Endothelial cell of umbilical vein (primary cell): ENCODE measurements at regions not wholly inside any gene's neighbourhood (a gene's known extent, or its start where the extent isn't known, plus 50 kb on each side); places are given as distances from the start of the nearest gene placed in this dataset.

Source experiments
- BruUV-seq: library from RNA; stranded (reverse); fragments of 400-500 nt; replicated peaks from 2 replicates; lab custom pipeline; 2021; lab: Mats Ljungman, UMichigan
- CTCF ChIA-PET: fragments of 300-600, 350-600 bp; sonication (Branson Sonifier 250); formaldehyde crosslinking; loops from one replicate; lab custom pipeline; 2021; ENCODE audit warnings: antibody characterized with exemption, inconsistent platforms; lab: Charles Lee
- POLR2A ChIA-PET: fragments of 300-600, 350-600 bp; sonication (Branson Sonifier 250); formaldehyde crosslinking; loops from one replicate; lab custom pipeline; 2021; ENCODE audit warnings: antibody characterized with exemption, inconsistent platforms; lab: Charles Lee
- DNase-seq: peaks from one replicate; pipeline ENCODE4 v3.0.0-alpha.2; 2011; ENCODE audit warnings: low read depth, low spot score
- FAIRE-seq: peaks from 2 replicates; lab custom pipeline; 2011; peaks lifted over from hg19 to GRCh38; lab: Jason Lieb, UNC
- H2AFZ ChIP-seq: 2 replicates; pipeline ENCODE4 v1.6.0; 2012; ENCODE audit warnings: low read depth, low read length, control low read depth, inconsistent platforms
- H3K27ac ChIP-seq: 2 replicates; pipeline ENCODE4 v1.5.1; 2011; ENCODE audit warnings: low read depth, mild to moderate bottlenecking, control low read depth, low read length, moderate library complexity; ENCODE audit not compliant: insufficient read depth
- H3K27me3 ChIP-seq, 2 experiments: 2 replicates each; pipeline versions ENCODE4 v1.6.0 to v1.6.1; 2011; ENCODE audit warnings: low read length in 2 of 2, mixed read lengths in 1 of 2; ENCODE audit not compliant: control insufficient read depth in 2 of 2, insufficient read depth in 2 of 2
- H3K36me3 ChIP-seq, 2 experiments: 2 replicates in 1 of 2; 3 replicates in 1 of 2; pipeline ENCODE4 v1.5.1; 2011; ENCODE audit warnings: low read length in 2 of 2, mild to moderate bottlenecking in 1 of 2, moderate library complexity in 1 of 2; ENCODE audit not compliant: control insufficient read depth in 2 of 2, insufficient read depth in 2 of 2; ENCODE audit errors: extremely low read depth in 1 of 2
- H3K4me1 ChIP-seq: 3 replicates; pipeline ENCODE4 v1.5.1; 2011; ENCODE audit warnings: mild to moderate bottlenecking, low read length; ENCODE audit not compliant: control insufficient read depth, insufficient read depth; ENCODE audit errors: extremely low read depth
- H3K4me2 ChIP-seq: 2 replicates; pipeline ENCODE4 v1.6.1; 2011; ENCODE audit warnings: low read length, control low read depth, mixed read lengths; ENCODE audit not compliant: insufficient read depth
- H3K4me3 ChIP-seq, 3 experiments: fragments of 200-600 bp in 1 of 3; sonication (generic), shearing (Covaris generic) in 1 of 3; replicated peaks in 1 of 3; 2 replicates each; pipeline ENCODE4 v1.5.1; 2011 to 2016; ENCODE audit warnings: control low read depth in 3 of 3, low read length in 3 of 3, mild to moderate bottlenecking in 2 of 3, inconsistent platforms in 1 of 3, low read depth in 1 of 3, moderate library complexity in 1 of 3; ENCODE audit not compliant: insufficient read depth in 1 of 3
- H3K79me2 ChIP-seq: 2 replicates; pipeline ENCODE4 v1.6.0; 2012; ENCODE audit warnings: low read length, inconsistent platforms; ENCODE audit not compliant: control insufficient read depth, insufficient read depth
- H3K9ac ChIP-seq: replicated peaks from 2 replicates; pipeline ENCODE3; 2011; ENCODE audit warnings: low read length, control low read depth; ENCODE audit not compliant: insufficient read depth; ENCODE audit errors: extremely low read depth
- H3K9me1 ChIP-seq: replicated peaks from 3 replicates; pipeline ENCODE4 v1.6.0; 2011; ENCODE audit warnings: mild to moderate bottlenecking, low read length; ENCODE audit not compliant: control insufficient read depth, insufficient read depth; ENCODE audit errors: extremely low read depth
- H3K9me3 ChIP-seq: replicated peaks from 2 replicates; pipeline ENCODE4 v1.5.1; 2012; ENCODE audit warnings: low read length, inconsistent platforms; ENCODE audit not compliant: control insufficient read depth, insufficient read depth
- H4K20me1 ChIP-seq: replicated peaks from 2 replicates; pipeline ENCODE3; 2011; ENCODE audit warnings: mild to moderate bottlenecking, low read length; ENCODE audit not compliant: control insufficient read depth, insufficient read depth; ENCODE audit errors: extremely low read depth
- CTCF ChIP-seq, 2 donors: IDR thresholded peaks; 1 replicate in 1 of 2; 2 replicates in 1 of 2; pipeline ENCODE4 v1.5.1; 2011; ENCODE audit warnings: low read length in 2 of 2, mild to moderate bottlenecking in 2 of 2, moderate library complexity in 2 of 2, control low read depth in 1 of 2, inconsistent platforms in 1 of 2, low read depth in 1 of 2; ENCODE audit not compliant: insufficient read depth in 1 of 2; ENCODE audit errors: extremely low read depth in 1 of 2
- EZH2 ChIP-seq: IDR thresholded peaks from 2 replicates; pipeline ENCODE4 v1.6.1; 2012; ENCODE audit warnings: borderline replicate concordance, low read depth, mild to moderate bottlenecking, moderate library complexity, low read length, inconsistent platforms; ENCODE audit not compliant: severe bottlenecking
- FOS ChIP-seq: IDR thresholded peaks from 2 replicates; pipeline ENCODE4 v1.6.1; 2011; ENCODE audit warnings: mild to moderate bottlenecking, low read length, moderate library complexity, borderline replicate concordance; ENCODE audit not compliant: insufficient read depth
- GATA2 ChIP-seq: IDR thresholded peaks from 2 replicates; pipeline ENCODE4 v1.7.0; 2011; ENCODE audit warnings: low read depth, mild to moderate bottlenecking, moderate library complexity, mixed read lengths, low read length; ENCODE audit not compliant: insufficient read length, insufficient read depth
- JUN ChIP-seq: IDR thresholded peaks from 2 replicates; pipeline ENCODE4 v1.6.1; 2011; ENCODE audit warnings: borderline replicate concordance, low read depth; ENCODE audit not compliant: insufficient read length, insufficient read depth
- MAX ChIP-seq: IDR thresholded peaks from 2 replicates; pipeline ENCODE4 v1.6.1; 2011; ENCODE audit not compliant: insufficient read depth, insufficient read length
- MYC ChIP-seq: IDR thresholded peaks from one replicate; pipeline ENCODE4 v1.6.1; 2011; ENCODE audit warnings: mild to moderate bottlenecking, low read depth, low read length
- POLR2A ChIP-seq: IDR thresholded peaks from 2 replicates; pipeline ENCODE4 v1.6.1; 2012; ENCODE audit warnings: low read depth, mild to moderate bottlenecking, control low read depth, low read length
- POLR2AphosphoS5 ChIP-seq: IDR thresholded peaks from 2 replicates; pipeline ENCODE4 v1.6.1; 2012; ENCODE audit warnings: low read depth, mild to moderate bottlenecking, control low read depth, low read length, moderate library complexity; ENCODE audit not compliant: insufficient read depth
- dilution Hi-C: fragments of 300-500 bp; cut with MboI; formaldehyde crosslinking; loops from one replicate; pipeline ENCODE4 v1.15.0; 2019; ENCODE audit warnings: low sequenced_read_pairs; ENCODE audit not compliant: extremely low pct_ligation_motif_present
- intact Hi-C: fragments of 100-400 bp; cut with micrococcal nuclease; formaldehyde crosslinking; loops from one replicate; pipeline ENCODE4 v1.10.0; 2022

- Histone ChIP-seq H3K36me3 (no peaks in the 10 kb centered on the region), H3K4me1 (no peaks in the 10 kb centered on the region), H3K9me3 (no peaks in the 10 kb centered on the region), H3K4me3 (no peak overlapping the region), H3K27me3 (no peaks in the 10 kb centered on the region), H3K4me2 (no peak overlapping the region), H3K27ac (no peak overlapping the region), H3K9ac (no peak overlapping the region), H4K20me1 (no peaks in the 10 kb centered on the region), H2AFZ (no peak overlapping the region), H3K79me2 (no peaks in the 10 kb centered on the region), H3K9me1 (no peaks in the 10 kb centered on the region)
- BruUV-seq, result no TSS peak
- dilution Hi-C loops, result no loop called here
- intact Hi-C loops, result no loop called here
- DNase-seq (no peak), FAIRE-seq (no peak)
- TF ChIP-seq MYC (no peak), GATA2 (no peak), EZH2 (no peak), JUN (no peak), FOS (no peak), POLR2AphosphoS5 (no peak), CTCF (IDR thresholded peaks at IDR 0.05; ENCODE audit: extremely low read depth in 1 of 2, insufficient read depth in 1 of 2, low read depth in 1 of 2, low read length in 2 of 2) (no peak), POLR2A (no peak), MAX (no peak)
- ChIA-PET POLR2A (no interaction called here), CTCF (no interaction called here)
Observed at GRCh38 chr2:8592736-8593135, 89.1 kb upstream of the ID2 start.
